ENCODE measurements at regions not wholly inside any gene's neighbourhood (a gene's known extent, or its start where the extent isn't known, plus 50 kb on each side); places are given as distances from the start of the nearest gene placed in this dataset.

DNA sequence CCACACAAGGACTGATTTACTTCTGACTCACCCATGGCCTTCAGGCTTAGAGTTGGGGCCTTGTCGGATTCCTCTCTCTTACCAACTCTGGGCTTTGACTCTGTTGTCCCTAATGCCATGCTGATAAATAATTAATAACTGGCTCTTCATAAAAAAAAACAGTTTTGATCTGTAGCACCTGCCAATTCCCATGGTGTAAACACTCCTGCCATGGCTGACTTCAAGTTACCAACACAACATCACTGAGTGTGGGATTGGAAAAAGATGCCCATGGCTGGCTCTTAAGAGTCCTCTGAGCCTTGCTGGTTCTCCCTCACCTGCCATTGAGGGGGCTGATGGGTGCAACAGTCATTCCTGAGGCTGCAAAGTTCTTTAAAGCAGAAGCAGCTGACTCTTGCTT lies 104.8 kb downstream of the KIF26A start:
- peaks cover 4% of the 10 kb centered on the region for H3K9me3 ChIP-seq (ENCODE audit: control insufficient read depth, low read depth, low read length)

DNA sequence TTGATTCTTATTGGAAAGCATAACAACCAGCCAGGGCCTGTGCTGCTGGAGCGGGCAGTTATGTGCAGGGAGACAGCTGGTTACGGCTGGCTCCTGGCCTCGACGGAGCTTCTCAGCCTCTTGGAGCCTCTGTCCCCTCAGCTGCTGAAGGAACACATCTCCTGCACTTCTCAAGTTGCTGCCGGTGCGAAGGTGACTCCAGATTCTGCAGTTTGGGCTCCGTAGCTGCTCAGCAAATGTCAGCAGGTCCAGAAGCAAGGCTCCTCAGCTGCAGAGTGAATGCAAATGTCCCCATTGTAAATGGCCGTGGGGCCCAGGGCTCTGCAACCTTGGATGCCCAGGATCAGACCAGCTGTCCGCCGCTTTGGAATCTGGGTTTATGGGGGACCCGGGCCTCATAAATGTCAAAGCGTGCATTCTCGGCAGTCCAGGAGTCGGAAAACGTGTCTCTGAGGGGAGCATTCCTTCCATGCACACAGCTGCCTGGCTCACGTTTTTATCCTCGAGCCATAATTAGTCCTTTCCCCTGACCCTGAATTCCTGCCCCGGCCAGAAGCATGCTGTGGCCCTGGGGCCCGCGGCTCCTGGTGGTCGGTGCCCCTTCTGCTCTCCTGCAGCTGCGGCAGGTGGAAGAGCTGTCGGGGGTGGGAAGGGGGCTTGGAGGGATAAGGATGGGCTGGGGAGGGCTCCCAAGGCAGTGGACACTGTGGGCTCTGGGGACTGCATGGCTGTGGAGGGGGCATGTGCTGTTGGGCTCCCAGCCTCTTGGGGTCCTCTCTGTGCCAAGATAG lies 106.0 kb downstream of the KIF26A start:
- no peaks in the 10 kb centered on the region for H3K9me1 ChIP-seq (ENCODE audit: control insufficient read depth, extremely low read depth, insufficient read depth, low read length)

More for the DNA sequence above, 104.8 kb downstream of the KIF26A start:
- no peaks in the 10 kb centered on the region for H4K20me1 ChIP-seq (ENCODE audit: control insufficient read depth, extremely low read depth, insufficient read depth, low read length)
- no peaks in the 10 kb centered on the region for H3K79me2 ChIP-seq (ENCODE audit: control insufficient read depth, insufficient read depth, low read length)
- no peak overlapping the region for H2AFZ ChIP-seq (ENCODE audit: control insufficient read depth, low read length)
- TF ChIP-seq, protein P1, sequence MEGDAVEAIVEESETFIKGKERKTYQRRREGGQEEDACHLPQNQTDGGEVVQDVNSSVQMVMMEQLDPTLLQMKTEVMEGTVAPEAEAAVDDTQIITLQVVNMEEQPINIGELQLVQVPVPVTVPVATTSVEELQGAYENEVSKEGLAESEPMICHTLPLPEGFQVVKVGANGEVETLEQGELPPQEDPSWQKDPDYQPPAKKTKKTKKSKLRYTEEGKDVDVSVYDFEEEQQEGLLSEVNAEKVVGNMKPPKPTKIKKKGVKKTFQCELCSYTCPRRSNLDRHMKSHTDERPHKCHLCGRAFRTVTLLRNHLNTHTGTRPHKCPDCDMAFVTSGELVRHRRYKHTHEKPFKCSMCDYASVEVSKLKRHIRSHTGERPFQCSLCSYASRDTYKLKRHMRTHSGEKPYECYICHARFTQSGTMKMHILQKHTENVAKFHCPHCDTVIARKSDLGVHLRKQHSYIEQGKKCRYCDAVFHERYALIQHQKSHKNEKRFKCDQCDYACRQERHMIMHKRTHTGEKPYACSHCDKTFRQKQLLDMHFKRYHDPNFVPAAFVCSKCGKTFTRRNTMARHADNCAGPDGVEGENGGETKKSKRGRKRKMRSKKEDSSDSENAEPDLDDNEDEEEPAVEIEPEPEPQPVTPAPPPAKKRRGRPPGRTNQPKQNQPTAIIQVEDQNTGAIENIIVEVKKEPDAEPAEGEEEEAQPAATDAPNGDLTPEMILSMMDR (optimal IDR thresholded peaks at IDR 0.05 in 1 of 3, IDR thresholded peaks at IDR 0.05 in 1 of 3, conservative IDR thresholded peaks at IDR 0.05 in 1 of 3; ENCODE audit: extremely low read depth in 1 of 3, insufficient read depth in 2 of 3, low read length in 3 of 3), result no peak
- TF ChIP-seq EZH2 (IDR thresholded peaks at IDR 0.05; ENCODE audit: low read length), result no peak
- no peak overlapping the region for H3K9ac ChIP-seq (ENCODE audit: control insufficient read depth, extremely low read depth, insufficient read depth, low read length)
- DNase-seq (ENCODE audit: low read depth, low spot score), result no peak
- H3K36me3 ChIP-seq (ENCODE audit: control insufficient read depth in 2 of 2, extremely low read depth in 1 of 2, insufficient read depth in 2 of 2, low read length in 2 of 2), result no peaks in the 10 kb centered on the region
- H3K4me2 ChIP-seq (ENCODE audit: control insufficient read depth, extremely low read depth, insufficient read depth, low read depth, low read length), result no peak overlapping the region
- no peaks in the 10 kb centered on the region for H3K4me1 ChIP-seq (ENCODE audit: control insufficient read depth, extremely low read depth, insufficient read depth, low read length)
- dilution Hi-C loops (cut with MboI; ENCODE audit: extremely low pct_ligation_motif_present, low sequenced_read_pairs), result no loop called here
- H3K27me3 ChIP-seq (ENCODE audit: control insufficient read depth, extremely low read depth, insufficient read depth, low read length), result no peaks in the 10 kb centered on the region
- no peaks in the 10 kb centered on the region for H3K9me1 ChIP-seq (ENCODE audit: control insufficient read depth, extremely low read depth, insufficient read depth, low read length)
- H3K4me3 ChIP-seq (ENCODE audit: control insufficient read depth in 2 of 3, extremely low read depth in 1 of 3, insufficient read depth in 2 of 3, low read depth in 1 of 3, low read length in 3 of 3), result no peak overlapping the region
- no peak for FAIRE-seq
- no peak overlapping the region for H3K27ac ChIP-seq (ENCODE audit: control insufficient read depth, insufficient read depth, low read length)

More for the DNA sequence above, 106.0 kb downstream of the KIF26A start:
- Histone ChIP-seq H3K4me3 (ENCODE audit: control insufficient read depth in 2 of 3, extremely low read depth in 1 of 3, insufficient read depth in 2 of 3, low read depth in 1 of 3, low read length in 3 of 3) (no peak overlapping the region), H3K4me1 (ENCODE audit: control insufficient read depth, extremely low read depth, insufficient read depth, low read length) (no peaks in the 10 kb centered on the region), H3K27me3 (ENCODE audit: control insufficient read depth, extremely low read depth, insufficient read depth, low read length) (no peaks in the 10 kb centered on the region), H4K20me1 (ENCODE audit: control insufficient read depth, extremely low read depth, insufficient read depth, low read length) (no peaks in the 10 kb centered on the region), H3K9me3 (ENCODE audit: control insufficient read depth, low read depth, low read length) (peaks cover 4% of the 10 kb centered on the region), H2AFZ (ENCODE audit: control insufficient read depth, low read length) (no peak overlapping the region), H3K79me2 (ENCODE audit: control insufficient read depth, insufficient read depth, low read length) (no peaks in the 10 kb centered on the region), H3K36me3 (ENCODE audit: control insufficient read depth in 2 of 2, extremely low read depth in 1 of 2, insufficient read depth in 2 of 2, low read length in 2 of 2) (no peaks in the 10 kb centered on the region), H3K27ac (ENCODE audit: control insufficient read depth, insufficient read depth, low read length) (no peak overlapping the region), H3K9ac (ENCODE audit: control insufficient read depth, extremely low read depth, insufficient read depth, low read length) (no peak overlapping the region), H3K4me2 (ENCODE audit: control insufficient read depth, extremely low read depth, insufficient read depth, low read depth, low read length) (no peak overlapping the region)
- FAIRE-seq (no peak), DNase-seq (ENCODE audit: low read depth, low spot score) (no peak)
- dilution Hi-C loops (cut with MboI; ENCODE audit: extremely low pct_ligation_motif_present, low sequenced_read_pairs), result no loop called here
- TF ChIP-seq, protein P1 (optimal IDR thresholded peaks at IDR 0.05 in 1 of 3, IDR thresholded peaks at IDR 0.05 in 1 of 3, conservative IDR thresholded peaks at IDR 0.05 in 1 of 3; ENCODE audit: extremely low read depth in 1 of 3, insufficient read depth in 2 of 3, low read length in 3 of 3), result no peak
- no peak for TF ChIP-seq EZH2 (IDR thresholded peaks at IDR 0.05; ENCODE audit: low read length)
